ENCODE measurements at regions not wholly inside any gene's neighbourhood (a gene's known extent, or its start where the extent isn't known, plus 50 kb on each side); places are given as distances from the start of the nearest gene placed in this dataset.

- H3K27ac Mint-ChIP-seq: no peak overlapping the region
- H3K9me3 Mint-ChIP-seq: no peaks in the 10 kb centered on the region
- H3K9ac ChIP-seq: no peak overlapping the region
- no peaks in the 10 kb centered on the region for H3K36me3 Mint-ChIP-seq
- H3K27me3 Mint-ChIP-seq (ENCODE audit: insufficient read depth, low read depth): peaks cover 2% of the 10 kb centered on the region
- peaks cover 5% of the 10 kb centered on the region for H3K4me1 ChIP-seq
- H3K4me3 Mint-ChIP-seq: no peak overlapping the region
- H3K4me3 ChIP-seq: no peak overlapping the region
- no peak overlapping the region for H3K4me2 ChIP-seq
- H3K36me3 ChIP-seq: no peaks in the 10 kb centered on the region
- H3K79me2 ChIP-seq (ENCODE audit: low read depth): no peaks in the 10 kb centered on the region
- no peak overlapping the region for H2AFZ ChIP-seq (replicated peaks)
- peaks cover 20% of the 10 kb centered on the region for H3K4me1 Mint-ChIP-seq
- TF ChIP-seq EZH2 (IDR thresholded peaks at IDR 0.05) (no peak), CTCF (IDR thresholded peaks at IDR 0.05) (no peak), EZH2phosphoT487 (IDR thresholded peaks at IDR 0.05) (no peak)
- no peaks in the 10 kb centered on the region for H3F3A ChIP-seq (ENCODE audit: low read depth)
- no peaks in the 10 kb centered on the region for H4K20me1 ChIP-seq (ENCODE audit: low read depth)
- H3K9me3 ChIP-seq (ENCODE audit: low read depth): no peaks in the 10 kb centered on the region
- no peak overlapping the region for H3K27ac ChIP-seq
- no peaks in the 10 kb centered on the region for H3K27me3 ChIP-seq
- no peak for DNase-seq (ENCODE audit: low spot score)
Measured at GRCh38 chr1:29636936-29637335, 400.6 kb downstream of the PTPRU start.

GRCh38 chr1:29635501-29636263 lies 399.4 kb downstream of the PTPRU start:
- Histone ChIP-seq H4K20me1 (ENCODE audit: low read depth) (no peaks in the 10 kb centered on the region), H3K27ac (no peak overlapping the region), H3K4me1 (peaks cover 5% of the 10 kb centered on the region), H3K9me3 (ENCODE audit: low read depth) (no peaks in the 10 kb centered on the region), H3K4me2 (no peak overlapping the region), H3K79me2 (ENCODE audit: low read depth) (no peaks in the 10 kb centered on the region), H3K4me3 (no peak overlapping the region), H2AFZ (replicated peaks) (no peak overlapping the region), H3F3A (ENCODE audit: low read depth) (no peaks in the 10 kb centered on the region), H3K27me3 (no peaks in the 10 kb centered on the region), H3K36me3 (no peaks in the 10 kb centered on the region), H3K9ac (no peak overlapping the region)
- H3K4me3 Mint-ChIP-seq: peak overlapping the region; percentile 47
- H3K27ac Mint-ChIP-seq: peak overlapping the region; percentile 44
- no peaks in the 10 kb centered on the region for H3K36me3 Mint-ChIP-seq
- peaks cover 2% of the 10 kb centered on the region for H3K27me3 Mint-ChIP-seq (ENCODE audit: insufficient read depth, low read depth)
- no peak for TF ChIP-seq EZH2 (IDR thresholded peaks at IDR 0.05)
- H3K9me3 Mint-ChIP-seq: no peaks in the 10 kb centered on the region
- peaks cover 20% of the 10 kb centered on the region for H3K4me1 Mint-ChIP-seq
- DNase-seq (ENCODE audit: low spot score): no peak

GRCh38 chr1:29634746-29635335 lies 398.5 kb downstream of the PTPRU start:
- Histone ChIP-seq H3F3A (ENCODE audit: low read depth) (no peaks in the 10 kb centered on the region), H3K4me1 (peaks cover 5% of the 10 kb centered on the region), H3K79me2 (ENCODE audit: low read depth) (no peaks in the 10 kb centered on the region), H3K36me3 (no peaks in the 10 kb centered on the region), H3K9me3 (ENCODE audit: low read depth) (no peaks in the 10 kb centered on the region), H3K4me2 (no peak overlapping the region), H3K9ac (no peak overlapping the region), H2AFZ (replicated peaks) (no peak overlapping the region), H3K27me3 (no peaks in the 10 kb centered on the region), H3K4me3 (no peak overlapping the region), H3K27ac (no peak overlapping the region), H4K20me1 (ENCODE audit: low read depth) (no peaks in the 10 kb centered on the region)
- Mint-ChIP-seq H3K36me3 (no peaks in the 10 kb centered on the region), H3K27me3 (ENCODE audit: insufficient read depth, low read depth) (peaks cover 2% of the 10 kb centered on the region), H3K4me1 (peaks cover 17% of the 10 kb centered on the region), H3K27ac (no peak overlapping the region), H3K4me3 (no peak overlapping the region), H3K9me3 (no peaks in the 10 kb centered on the region)
- TF ChIP-seq EZH2phosphoT487 (IDR thresholded peaks at IDR 0.05) (no peak), EZH2 (IDR thresholded peaks at IDR 0.05) (no peak), CTCF (IDR thresholded peaks at IDR 0.05) (no peak)
- DNase-seq (ENCODE audit: low spot score): no peak

- Histone ChIP-seq H3K27me3 (no peaks in the 10 kb centered on the region), H2AFZ (replicated peaks) (no peak overlapping the region), H3K4me1 (peaks cover under 1% of the 10 kb centered on the region), H3K4me3 (no peak overlapping the region), H3K4me2 (no peak overlapping the region), H3K36me3 (no peaks in the 10 kb centered on the region), H3F3A (ENCODE audit: low read depth) (no peaks in the 10 kb centered on the region), H3K79me2 (ENCODE audit: low read depth) (no peaks in the 10 kb centered on the region), H3K27ac (no peak overlapping the region), H3K9ac (no peak overlapping the region), H3K9me3 (ENCODE audit: low read depth) (no peaks in the 10 kb centered on the region), H4K20me1 (ENCODE audit: low read depth) (no peaks in the 10 kb centered on the region)
- H3K27ac Mint-ChIP-seq: no peak overlapping the region
- H3K4me1 Mint-ChIP-seq: peaks cover 17% of the 10 kb centered on the region
- DNase-seq (ENCODE audit: low spot score): no peak
- H3K4me3 Mint-ChIP-seq: no peak overlapping the region
- no peaks in the 10 kb centered on the region for H3K9me3 Mint-ChIP-seq
- H3K27me3 Mint-ChIP-seq (ENCODE audit: insufficient read depth, low read depth): peaks cover 3% of the 10 kb centered on the region
- TF ChIP-seq CTCF (IDR thresholded peaks at IDR 0.05): no peak
- no peak for TF ChIP-seq EZH2 (IDR thresholded peaks at IDR 0.05)
- no peak for TF ChIP-seq EZH2phosphoT487 (IDR thresholded peaks at IDR 0.05)
- no peaks in the 10 kb centered on the region for H3K36me3 Mint-ChIP-seq
Measured at GRCh38 chr1:29634324-29634723, 398.0 kb downstream of the PTPRU start.

Measured in neural progenitor cell (in vitro differentiated cells).